Posterior vena cava (tissue), 2 donors: ENCODE measurements at regions not wholly inside any gene's neighbourhood (a gene's known extent, or its start where the extent isn't known, plus 50 kb on each side); places are given as distances from the start of the nearest gene placed in this dataset.

Experiments
- DNase-seq: peaks from one replicate; pipeline ENCODE4 v3.0.0-alpha.2; 2020; ENCODE audit warnings: low spot score
- intact Hi-C, 2 donors: fragments of 100-400 bp; cut with DNase I; formaldehyde crosslinking; loops; one replicate each; pipeline versions ENCODE4 v1.14.1 to v1.14.2; 2022 to 2023
- donor health status: DM: yes; HTN: yes; CAD: no.
- donor health status: DM: yes; HTN: yes; CAD: no.

DNA sequence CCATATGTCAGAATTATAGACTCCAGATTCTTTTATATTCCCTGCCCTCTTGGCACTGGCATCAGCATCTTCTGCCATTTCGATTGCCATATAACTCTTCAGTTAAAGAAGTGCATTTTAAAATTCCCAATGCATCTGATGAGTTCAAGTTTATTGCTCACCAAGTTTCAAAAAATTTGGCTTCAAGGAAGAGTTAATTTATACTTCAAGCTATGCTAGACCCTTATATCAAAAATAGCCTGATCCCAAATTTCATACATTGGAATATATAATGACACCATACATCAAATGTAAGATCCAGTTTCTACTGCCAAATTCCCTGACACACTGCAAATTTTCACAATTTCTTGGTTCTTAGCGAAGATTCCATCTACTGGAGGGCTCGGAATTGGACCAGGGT lies 1058.6 kb downstream of the NTRK3 start:
- intact Hi-C loops: no loop called here
- DNase-seq: no peak

DNA sequence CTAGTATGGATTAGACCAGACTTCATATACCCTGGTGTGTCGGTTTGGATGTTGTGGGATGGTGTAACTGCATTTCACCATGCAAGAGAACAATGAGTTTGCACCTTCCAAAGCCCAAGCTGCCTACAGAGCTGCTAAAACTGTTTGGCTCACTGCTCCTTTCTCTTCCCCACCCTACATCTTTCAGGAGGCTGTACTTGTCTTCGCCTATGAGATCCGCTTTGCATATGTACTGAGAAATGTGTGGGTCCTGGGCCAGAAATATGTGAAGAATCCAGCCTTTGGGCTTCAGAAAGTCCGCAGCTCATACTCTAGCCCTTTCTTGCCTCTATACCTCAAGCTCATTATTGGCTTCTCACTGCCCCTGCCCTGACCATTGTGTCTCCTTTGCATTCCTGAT lies 1060.0 kb downstream of the NTRK3 start:
- DNase-seq: no peak
- intact Hi-C loops: no loop called here

DNA sequence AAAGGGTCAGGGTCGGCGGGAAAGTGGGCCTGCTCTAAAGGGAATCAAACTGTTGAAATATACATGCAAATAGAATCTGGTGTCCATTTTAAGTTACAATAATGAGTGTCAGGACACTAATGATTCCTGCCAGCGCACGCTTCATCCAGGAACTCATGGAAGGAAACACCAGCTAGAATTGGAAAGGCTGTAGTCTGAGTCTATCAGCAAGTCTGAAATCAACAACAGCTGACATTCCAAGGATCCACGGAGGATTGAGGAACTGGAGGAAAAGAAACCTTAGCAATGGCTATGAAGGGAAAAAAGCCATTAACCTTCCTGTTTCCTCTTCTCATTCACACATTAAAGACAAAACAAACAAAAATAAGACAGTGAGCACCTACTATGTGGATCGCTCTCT lies 1063.1 kb downstream of the NTRK3 start:
- intact Hi-C loops: no loop called here
- DNase-seq: no peak

DNA sequence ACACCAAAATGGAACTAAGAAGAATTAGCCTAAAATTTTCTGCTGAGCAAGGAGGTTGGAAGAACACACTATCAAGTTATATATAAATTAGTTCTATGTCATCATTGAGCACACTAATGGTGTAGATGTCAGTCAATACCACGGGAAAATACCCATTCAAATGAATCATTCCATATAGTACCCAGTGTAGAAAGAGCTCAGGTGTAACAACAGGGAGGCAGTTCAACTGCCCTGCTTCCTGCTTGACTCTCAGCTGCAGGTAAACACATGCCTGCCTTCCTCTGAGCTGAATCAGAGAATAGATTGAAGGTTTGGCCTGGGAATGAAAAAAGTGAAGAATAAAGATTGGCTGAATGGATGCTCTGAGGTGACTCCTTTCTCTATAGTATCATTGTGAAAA lies 1088.0 kb downstream of the AGBL1 start:
- intact Hi-C loops: no loop called here
- DNase-seq: no peak

DNA sequence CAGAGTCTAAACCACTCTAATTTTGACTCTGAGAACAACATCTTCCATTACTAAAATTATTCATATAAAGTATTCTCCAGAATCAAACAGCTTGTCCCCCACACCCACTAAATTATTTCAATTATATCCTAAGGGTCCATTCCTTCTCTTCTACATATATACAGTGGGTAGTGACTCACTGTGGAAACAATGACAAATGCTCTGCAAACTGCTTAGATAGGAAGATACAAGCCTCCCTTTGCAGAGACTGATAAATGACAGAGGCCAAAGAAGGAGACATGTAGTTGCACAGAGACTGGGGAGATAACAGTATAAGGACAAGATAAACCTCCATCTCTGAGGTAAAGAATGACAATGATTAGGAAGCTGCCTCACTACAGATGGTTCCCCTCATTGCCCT lies 1087.4 kb downstream of the AGBL1 start:
- intact Hi-C loops: no loop called here
- DNase-seq: no peak

DNA sequence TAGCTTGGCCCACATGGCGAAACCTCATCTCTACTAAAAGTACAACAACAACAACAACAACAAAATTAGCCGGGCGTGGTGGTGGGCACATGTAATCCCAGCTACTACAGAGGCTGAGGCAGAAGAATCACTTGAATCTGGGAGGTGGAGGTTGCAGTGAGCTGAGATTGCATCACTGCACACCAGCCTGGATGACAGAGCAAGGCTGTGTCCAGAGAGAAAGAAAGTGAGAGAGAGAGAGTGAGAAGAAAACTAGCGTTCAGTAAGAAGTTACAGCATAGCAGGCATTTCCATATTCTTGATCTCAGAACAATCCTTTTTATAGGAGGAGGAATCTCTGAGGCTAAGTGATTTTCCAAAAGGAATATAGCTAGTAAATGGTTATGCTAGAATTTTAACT lies 1076.1 kb downstream of the AGBL1 start:
- intact Hi-C loops: no loop called here
- DNase-seq: no peak

DNA sequence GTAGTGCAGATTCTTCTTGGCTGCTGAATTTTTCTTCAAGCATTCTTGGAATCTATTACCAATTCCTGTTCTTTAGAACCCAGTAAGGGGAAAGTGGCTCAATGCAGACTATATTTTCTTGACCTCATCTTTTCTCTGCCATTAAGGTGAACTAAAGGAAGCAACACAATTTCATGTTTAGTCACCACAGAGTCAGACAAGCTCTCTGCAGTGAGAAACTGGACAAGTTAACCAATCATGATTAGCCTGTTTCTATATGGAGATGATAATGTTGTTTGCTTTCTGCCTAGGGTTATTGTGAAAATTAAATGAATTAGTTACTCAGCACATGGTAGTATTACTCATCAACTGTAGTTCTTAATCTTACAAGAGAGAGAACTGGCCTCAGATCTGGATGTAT lies 1075.1 kb downstream of the AGBL1 start:
- no peak for DNase-seq
- intact Hi-C loops: no loop called here

DNA sequence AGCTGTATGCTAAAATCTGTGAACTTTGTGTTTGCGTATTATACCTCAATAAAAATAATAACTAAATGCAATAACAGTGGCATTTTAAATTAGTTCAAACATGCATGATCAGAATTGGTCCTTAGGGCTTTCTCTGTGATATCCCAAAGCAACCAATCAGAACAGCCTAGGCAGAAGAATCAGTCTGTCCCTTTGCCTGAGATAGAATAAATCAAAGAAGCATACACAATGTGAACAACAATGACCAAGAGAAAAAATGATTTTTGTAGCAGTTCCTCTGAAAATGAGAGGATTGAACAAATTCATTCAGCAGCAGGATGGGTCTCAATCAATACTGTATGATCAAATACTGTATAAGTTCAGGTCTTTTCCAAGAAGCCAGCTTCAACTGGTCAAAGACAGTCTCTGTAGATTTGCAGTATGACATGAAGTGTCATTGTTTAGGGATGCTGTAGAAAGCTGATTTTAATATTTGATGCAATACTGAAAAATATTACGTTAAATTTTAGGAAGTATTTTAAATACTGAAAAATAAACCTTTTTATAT lies 1071.6 kb downstream of the AGBL1 start:
- DNase-seq: no peak
- intact Hi-C loops: no loop called here

DNA sequence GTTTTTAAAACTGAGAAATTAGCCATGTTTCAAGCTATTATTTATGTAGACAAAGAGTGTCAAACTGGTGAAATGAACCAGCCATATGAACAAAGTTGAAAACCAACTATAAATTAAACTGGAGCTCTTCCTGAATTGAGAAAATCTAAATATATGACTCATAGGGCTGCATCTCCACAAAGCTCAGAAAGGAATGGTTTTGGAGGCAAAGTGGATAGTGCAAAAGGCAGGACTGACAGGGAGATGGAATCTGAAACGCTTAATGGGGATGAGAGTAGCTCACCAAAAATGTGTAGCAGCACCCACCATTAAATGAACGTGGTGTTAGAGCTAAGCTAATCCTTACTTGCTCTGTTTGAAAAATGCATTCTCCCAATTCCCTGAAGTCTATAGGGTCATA lies 1066.0 kb downstream of the AGBL1 start:
- DNase-seq: no peak
- intact Hi-C loops: no loop called here

DNA sequence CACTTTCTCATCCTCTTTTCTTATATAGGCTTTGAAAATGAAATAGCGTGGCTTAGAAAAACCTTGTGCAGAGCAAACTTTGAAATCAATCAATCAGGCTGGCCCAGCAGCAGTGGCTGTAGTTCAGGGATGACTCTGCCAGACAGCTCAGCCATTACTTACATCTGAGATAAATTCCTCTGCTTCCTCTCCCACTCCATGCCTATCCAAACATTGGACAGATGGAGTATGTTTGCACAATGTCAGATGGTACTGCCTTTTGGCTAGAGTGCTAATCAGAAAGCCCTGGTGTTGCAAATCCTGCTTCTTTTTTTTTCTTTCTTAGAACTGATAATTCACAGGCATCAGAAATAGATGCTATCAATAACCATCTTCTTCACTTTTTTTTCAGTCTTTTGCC lies 1065.1 kb downstream of the AGBL1 start:
- intact Hi-C loops: no loop called here

DNA sequence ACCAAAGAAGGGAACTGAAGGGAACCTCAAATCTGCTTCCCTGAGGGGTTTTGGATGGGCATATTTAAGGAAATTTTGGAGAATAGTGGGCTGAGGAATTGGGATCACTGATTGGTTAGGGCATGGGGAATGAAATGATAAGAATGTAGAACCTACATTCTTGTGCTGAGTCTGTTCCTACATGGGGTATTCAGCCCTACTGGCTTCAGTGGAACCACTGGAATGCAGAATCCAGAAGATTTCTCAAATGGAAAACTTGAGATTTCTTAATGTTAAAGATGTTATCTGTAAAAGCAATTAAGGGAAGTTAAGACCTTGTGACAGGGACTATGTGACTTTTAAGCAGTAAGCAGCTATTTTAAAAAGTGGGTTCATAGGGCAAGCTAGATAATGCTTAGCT lies 1062.4 kb downstream of the AGBL1 start:
- intact Hi-C loops: no loop called here
- no peak for DNase-seq

More for the DNA sequence above, 1065.1 kb downstream of the AGBL1 start:
- DNase-seq: no peak

DNA sequence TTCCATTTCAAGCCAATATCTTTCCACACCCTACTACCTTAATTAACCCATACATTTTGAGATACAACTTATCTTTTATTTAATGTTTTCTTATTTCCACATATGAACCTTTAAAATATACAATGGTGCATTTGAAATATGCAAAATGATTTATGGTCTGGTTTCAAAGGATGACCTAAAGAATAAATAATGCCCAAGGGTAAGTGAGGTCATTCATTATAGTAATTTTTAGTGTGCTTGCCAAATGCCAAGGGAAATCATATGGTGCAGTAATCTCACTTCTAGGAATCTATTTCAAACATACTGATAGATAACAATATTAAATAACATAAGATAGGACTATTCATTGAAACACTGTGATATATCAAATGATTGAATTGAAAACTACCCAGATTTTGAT lies 1055.4 kb downstream of the AGBL1 start:
- no peak for DNase-seq
- intact Hi-C loops: no loop called here

DNA sequence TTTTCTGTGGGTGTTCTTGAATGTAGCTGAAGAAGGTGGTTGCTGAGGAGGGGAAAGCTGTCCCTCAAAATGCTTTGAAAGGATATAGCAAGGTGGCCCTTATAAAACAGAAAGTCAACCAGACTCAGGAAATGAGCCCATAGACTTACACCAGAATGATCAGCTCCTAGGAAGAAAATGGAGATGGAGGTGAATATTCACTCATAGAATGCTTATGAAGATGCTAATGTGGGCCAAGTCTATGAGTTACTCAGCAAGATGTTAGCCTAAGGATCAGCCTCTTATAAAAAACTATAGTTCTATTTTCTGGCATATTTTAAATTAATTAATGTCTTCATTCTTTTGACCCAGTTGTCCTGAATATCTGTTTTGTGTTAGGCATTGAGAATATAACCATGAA lies 1054.0 kb downstream of the AGBL1 start:
- intact Hi-C loops: loop anchor here in 1 of 2 donors (1.0 kb wide), 1 partner anchor 11 kb away; no protein-coding TSS in a partner anchor
- no peak for DNase-seq

DNA sequence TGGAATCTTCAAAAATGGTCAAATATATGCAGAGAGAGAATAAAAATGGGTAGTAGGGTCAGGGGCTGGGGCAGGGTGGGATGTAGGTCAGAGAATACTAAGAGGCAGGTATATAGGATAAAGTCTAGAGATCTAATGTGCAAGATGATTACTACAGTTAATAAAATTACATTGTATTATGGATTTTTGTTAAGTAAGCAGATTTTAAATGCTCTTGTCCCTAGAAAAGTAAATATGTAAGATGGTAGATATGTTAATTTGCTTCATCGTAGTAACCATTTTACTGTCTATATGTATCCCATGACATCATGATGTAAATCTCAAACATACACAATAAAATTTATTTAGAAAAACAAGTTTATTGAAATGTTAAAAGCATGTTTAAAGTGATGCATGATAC lies 1051.4 kb downstream of the AGBL1 start:
- intact Hi-C loops: no loop called here

DNA sequence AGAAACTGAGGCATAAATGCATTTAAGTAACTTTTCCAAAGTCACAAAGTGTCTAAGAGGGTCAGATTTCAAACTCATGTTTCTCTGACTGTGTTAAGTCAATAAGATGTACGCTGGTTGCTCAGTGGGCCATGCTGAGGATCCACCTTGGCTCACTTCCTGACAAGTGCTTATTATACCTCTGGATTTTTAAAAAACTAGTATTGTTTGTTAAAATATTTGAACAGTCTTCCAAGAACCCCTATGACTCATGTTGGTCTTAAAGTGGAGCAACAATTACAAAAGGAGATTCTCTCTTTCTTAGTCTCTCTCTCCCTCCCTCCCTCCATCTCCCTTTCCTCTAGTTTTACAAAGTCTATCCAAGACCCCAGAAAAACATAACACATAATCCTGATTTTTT lies 1050.2 kb downstream of the AGBL1 start:
- intact Hi-C loops: no loop called here
- no peak for DNase-seq

More for the DNA sequence above, 1051.4 kb downstream of the AGBL1 start:
- DNase-seq: no peak

DNA sequence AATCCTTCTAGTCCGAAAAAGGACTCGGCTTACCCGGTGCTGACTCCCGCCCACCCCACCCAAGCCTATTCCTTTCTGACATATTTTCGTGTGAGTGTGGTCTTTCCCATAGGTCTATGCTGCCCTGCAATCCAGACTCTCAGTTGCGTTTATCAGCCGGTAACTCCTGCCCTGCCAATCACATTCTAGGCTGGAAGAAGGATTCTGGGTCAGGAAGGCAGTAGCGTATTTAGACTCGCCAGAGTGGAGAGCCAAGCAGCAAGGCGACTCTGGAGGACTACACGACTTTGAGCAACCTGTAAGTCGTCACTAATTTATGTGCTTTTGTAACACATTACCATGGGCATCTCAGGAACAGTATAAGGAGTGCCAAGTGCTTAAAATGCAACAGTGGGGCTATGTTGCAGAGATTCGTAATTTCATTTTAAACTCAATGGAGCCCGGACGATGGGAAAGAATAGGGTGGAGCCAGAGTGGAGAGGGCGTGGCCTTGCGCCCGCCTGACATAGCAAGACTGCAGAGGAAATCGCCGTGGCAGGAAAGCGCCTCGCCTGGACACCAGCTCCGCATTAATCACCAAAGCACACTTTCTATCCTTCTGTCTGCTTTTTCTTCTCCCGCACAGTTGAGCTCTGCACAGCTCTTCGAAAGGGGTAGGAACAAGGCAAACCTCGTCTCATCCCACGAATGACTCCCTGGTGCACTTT lies 1044.2 kb downstream of the AGBL1 start:
- DNase-seq: no peak
- intact Hi-C loops: no loop called here

DNA sequence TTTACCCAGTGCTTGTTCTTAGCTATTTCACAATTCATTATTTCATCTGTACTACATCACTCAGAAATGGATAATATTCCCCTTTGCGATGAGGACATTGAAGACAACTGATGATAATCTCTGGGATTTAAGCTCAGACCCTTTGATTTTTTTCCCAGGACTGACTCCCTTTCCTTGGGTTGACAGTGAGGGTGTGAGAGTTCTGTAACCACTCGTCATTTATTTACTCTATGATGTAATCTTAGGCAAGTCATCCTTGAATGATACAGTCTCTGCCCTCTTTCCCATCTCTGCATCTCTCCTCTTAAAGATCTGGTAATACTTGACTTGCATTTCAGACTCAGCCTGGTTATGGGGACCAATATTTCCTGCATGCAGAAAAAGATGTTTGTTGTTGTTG lies 1041.7 kb downstream of the AGBL1 start:
- intact Hi-C loops: no loop called here
- no peak for DNase-seq

DNA sequence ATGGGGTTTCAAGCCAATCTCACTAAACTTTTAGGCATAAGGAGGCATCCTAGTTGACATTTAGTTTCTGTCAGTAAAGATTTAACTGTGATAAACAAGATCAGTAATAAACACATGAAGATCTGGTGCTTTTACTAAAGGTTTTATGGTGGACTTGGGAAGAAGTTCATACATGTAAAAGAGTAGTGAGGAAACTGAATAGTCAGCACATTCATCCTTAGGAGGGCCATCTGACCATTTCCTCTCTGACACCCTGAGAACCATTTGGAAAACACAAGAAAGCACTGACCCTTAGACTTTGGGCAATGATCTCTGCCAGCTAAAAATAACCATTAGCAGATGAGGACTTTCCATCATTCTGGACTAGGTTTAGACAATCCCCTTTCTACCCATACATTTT lies 1040.9 kb downstream of the AGBL1 start:
- DNase-seq: no peak
- intact Hi-C loops: no loop called here

DNA sequence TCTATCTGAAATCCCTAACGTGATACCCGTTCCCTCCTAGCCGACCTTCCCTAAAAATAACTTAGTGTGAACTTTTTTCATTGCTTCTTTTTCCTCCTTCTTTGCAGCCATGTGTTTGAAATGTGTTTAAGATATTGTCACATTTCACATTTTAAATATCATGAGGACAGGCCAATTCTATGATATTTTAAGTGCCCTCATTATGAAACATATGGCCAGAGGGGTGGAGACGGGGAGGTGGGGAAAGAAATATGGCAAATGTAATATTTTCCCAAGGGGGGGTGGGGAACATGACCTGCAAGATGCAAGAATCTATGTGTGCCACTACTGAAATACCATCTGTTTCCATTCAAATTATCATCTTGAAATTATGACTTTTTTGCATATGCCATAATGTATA lies 1039.2 kb downstream of the AGBL1 start:
- DNase-seq: no peak
- intact Hi-C loops: no loop called here

DNA sequence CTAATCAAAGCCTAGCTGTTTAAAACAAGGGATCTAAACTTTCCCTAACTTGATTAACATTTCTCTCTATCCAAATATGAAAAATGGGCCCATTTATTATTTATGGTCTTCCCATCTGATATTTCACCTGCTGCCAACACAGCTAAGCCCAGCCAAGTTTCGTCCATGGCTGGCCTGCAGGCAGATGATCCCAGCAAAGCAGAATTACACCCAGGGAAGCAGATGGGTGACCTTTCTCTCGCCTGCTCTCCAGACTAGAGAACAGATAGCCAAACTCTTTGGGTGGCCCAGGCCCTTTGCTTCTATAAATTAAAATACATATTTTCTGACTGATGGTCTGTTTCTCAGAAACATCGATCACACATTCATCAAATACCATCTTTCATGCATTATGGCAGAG lies 1038.8 kb downstream of the AGBL1 start:
- intact Hi-C loops: no loop called here
- DNase-seq: no peak

DNA sequence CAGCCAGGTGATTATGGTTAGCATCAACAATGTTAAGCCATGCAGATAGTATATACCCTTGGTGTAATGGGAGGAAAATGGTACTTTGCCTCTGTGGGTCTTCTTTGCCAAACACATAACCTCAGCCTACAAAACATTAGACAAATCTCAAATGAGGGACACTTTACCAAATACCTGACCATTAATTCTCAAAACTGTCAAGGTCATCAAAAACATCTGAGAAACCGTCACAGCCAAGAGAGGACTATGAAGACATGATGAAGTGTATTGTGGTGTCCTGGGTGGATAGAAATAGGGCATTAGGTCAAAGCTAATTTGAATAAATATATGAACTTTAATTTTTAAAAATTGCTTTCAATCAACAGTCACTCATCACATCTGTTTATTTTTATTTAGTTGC lies 1036.1 kb downstream of the AGBL1 start:
- intact Hi-C loops: no loop called here
- DNase-seq: no peak

DNA sequence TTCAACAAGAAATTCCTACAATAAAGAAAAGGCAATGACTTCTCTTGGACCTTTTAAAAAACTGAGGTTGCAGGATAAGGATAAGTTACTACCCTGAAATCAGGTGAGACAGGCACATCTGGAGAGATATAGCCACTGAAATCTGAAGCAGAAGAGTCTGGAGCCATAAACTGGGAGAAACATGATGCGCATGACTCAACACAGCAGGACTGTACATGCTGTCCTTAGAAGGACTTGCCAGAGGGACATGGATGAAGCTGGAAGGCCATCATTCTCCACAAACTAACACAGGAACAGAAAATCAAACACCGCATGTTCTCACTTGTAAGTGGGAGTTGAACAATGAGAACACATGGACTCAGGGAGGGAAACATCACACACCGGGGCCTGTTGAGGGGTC lies 1020.2 kb downstream of the AGBL1 start:
- intact Hi-C loops: no loop called here

More for the DNA sequence above, 1020.2 kb downstream of the AGBL1 start:
- no peak for DNase-seq
